ENCODE measurements at regions not wholly inside any gene's neighbourhood (a gene's known extent, or its start where the extent isn't known, plus 50 kb on each side); places are given as distances from the start of the nearest gene placed in this dataset.

DNA sequence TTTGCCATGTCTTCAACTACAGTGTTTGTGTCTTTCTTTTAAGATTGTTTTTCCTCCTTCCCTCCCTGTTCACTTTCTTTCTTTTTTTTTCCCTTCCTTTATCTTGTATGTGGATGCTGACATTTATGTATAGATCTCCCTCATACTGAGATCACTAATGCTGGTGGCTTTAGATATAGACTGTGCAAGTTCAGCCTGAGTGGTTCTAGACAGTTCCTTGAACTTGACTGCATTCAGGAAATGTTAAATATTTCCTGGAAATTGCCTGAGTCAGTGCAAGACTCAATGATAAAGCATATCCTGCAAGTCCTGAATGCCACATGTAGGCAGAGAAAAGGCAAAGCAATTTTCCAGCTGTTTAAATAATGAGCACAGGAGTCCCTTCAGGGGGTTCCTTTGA lies 182.5 kb upstream of the NR3C1 start:
- H3K27me3 ChIP-seq = no peaks in the 10 kb centered on the region
- no peaks in the 10 kb centered on the region for H3K36me3 ChIP-seq
- intact Hi-C loops (cut with DNase I) = no loop called here

DNA sequence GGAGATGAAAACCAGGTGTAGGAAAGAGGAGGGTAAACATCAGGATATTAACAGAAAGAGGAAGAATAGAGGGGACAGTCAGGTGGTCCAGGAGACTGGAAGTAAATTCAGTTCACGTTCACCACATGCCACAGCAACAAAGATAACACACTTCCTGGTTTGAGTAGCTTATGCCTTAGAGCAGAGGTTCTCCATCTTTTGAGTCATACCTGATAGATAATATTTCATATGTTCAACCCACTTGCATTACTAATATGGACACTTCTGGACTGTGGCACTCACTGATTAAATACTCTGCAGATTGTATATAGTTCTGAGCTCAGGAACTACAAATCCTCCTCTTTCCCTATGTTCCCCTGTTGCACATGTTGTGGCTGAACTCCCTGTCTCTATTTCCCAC lies 179.9 kb upstream of the NR3C1 start:
- H3K4me1 ChIP-seq = peaks cover 4 to 12% of the 10 kb centered on the region in 2 donors
- H3K9me3 ChIP-seq = no peaks in the 10 kb centered on the region
- no peaks in the 10 kb centered on the region for H3K27me3 ChIP-seq
- intact Hi-C loops (cut with DNase I) = no loop called here
- no peak for DNase-seq (ENCODE audit: low spot score in 2 of 2)
- H3K27ac ChIP-seq = no peak overlapping the region
- H3K36me3 ChIP-seq = no peaks in the 10 kb centered on the region
- no peak overlapping the region for H3K4me3 ChIP-seq
- TF ChIP-seq, protein P1, sequence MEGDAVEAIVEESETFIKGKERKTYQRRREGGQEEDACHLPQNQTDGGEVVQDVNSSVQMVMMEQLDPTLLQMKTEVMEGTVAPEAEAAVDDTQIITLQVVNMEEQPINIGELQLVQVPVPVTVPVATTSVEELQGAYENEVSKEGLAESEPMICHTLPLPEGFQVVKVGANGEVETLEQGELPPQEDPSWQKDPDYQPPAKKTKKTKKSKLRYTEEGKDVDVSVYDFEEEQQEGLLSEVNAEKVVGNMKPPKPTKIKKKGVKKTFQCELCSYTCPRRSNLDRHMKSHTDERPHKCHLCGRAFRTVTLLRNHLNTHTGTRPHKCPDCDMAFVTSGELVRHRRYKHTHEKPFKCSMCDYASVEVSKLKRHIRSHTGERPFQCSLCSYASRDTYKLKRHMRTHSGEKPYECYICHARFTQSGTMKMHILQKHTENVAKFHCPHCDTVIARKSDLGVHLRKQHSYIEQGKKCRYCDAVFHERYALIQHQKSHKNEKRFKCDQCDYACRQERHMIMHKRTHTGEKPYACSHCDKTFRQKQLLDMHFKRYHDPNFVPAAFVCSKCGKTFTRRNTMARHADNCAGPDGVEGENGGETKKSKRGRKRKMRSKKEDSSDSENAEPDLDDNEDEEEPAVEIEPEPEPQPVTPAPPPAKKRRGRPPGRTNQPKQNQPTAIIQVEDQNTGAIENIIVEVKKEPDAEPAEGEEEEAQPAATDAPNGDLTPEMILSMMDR (IDR thresholded peaks at IDR 0.05) = no peak

More for the DNA sequence above, 182.5 kb upstream of the NR3C1 start:
- DNase-seq (ENCODE audit: low spot score in 2 of 2) = no peak
- TF ChIP-seq, protein P1 (IDR thresholded peaks at IDR 0.05) = no peak
- Histone ChIP-seq H3K27ac (no peak overlapping the region), H3K4me1 (peaks cover 4 to 12% of the 10 kb centered on the region in 2 donors), H3K4me3 (no peak overlapping the region), H3K9me3 (no peaks in the 10 kb centered on the region)

DNA sequence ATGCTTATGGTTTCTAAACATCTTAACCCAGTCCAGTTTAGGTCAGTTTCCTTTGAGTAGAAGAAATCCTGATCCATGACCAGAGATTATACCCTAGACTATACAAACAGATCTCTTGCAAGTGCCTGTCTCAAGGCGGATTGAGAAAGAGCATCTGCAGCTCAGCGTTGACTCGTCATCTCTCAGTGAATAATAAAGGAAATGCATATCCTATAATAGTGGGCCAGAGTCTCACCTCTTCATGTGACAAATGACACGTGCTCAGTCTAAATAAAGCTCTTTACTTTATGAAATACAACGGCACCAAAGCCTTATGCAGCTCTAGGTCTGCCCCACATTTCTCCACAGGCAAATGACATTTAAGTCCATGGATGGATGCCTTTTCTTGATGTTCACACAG lies 179.4 kb upstream of the NR3C1 start:
- Histone ChIP-seq H3K4me3 (no peak overlapping the region), H3K9me3 (no peaks in the 10 kb centered on the region), H3K4me1 (peaks cover 4 to 12% of the 10 kb centered on the region in 2 donors), H3K36me3 (no peaks in the 10 kb centered on the region), H3K27me3 (no peaks in the 10 kb centered on the region), H3K27ac (no peak overlapping the region)
- DNase-seq (ENCODE audit: low spot score in 2 of 2) = no peak
- intact Hi-C loops (cut with DNase I) = no loop called here
- TF ChIP-seq, protein P1 (IDR thresholded peaks at IDR 0.05) = no peak

DNA sequence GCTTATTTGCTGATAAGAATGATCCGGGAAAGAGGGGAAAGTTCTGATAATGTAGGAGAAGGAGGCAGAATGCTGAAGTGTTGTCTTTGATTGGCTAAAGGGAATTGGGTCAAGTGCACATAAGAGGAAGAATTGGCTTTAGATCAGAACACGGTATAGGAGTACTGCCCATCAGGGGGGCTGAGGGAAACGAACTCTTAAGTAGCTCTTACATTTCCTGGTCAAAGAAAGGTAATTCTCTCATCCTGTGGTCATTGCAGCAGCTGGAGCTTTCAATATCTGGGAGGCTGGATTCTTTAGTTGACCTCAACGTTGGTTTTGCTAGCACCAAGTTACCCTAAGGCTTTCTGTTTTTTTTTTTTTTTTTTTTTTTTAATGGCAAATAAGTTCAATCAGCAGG lies 178.7 kb upstream of the NR3C1 start:
- TF ChIP-seq, protein P1 (IDR thresholded peaks at IDR 0.05) = no peak
- Histone ChIP-seq H3K27me3 (no peaks in the 10 kb centered on the region), H3K4me1 (peaks cover 3 to 8% of the 10 kb centered on the region in 2 donors), H3K9me3 (no peaks in the 10 kb centered on the region), H3K4me3 (no peak overlapping the region), H3K36me3 (no peaks in the 10 kb centered on the region), H3K27ac (no peak overlapping the region)
- intact Hi-C loops (cut with DNase I) = no loop called here
- no peak for DNase-seq (ENCODE audit: low spot score in 2 of 2)

DNA sequence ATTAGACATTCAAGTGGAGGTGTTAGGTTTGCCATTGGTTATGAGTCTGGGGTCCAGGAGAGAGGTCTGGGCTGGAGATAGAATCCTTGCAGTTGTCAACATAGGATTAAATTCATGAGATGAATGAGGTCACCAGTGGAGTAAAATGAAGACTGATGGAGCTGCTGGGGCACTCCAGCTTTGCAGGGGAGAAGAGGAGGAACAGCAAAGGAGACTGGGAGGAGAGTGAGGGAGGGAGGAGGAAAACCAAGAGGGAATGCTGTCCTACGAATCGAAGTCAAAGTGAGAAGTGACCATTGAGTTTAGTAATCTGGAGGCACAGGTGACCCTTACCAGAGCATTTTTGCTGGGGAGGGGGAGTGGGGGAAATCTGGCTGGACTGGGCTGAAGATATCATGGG lies 178.2 kb upstream of the NR3C1 start:
- Histone ChIP-seq H3K9me3 (no peaks in the 10 kb centered on the region), H3K4me1 (peaks cover 0 to 6% of the 10 kb centered on the region in 2 donors), H3K27me3 (no peaks in the 10 kb centered on the region), H3K36me3 (no peaks in the 10 kb centered on the region), H3K4me3 (no peak overlapping the region), H3K27ac (no peak overlapping the region)
- intact Hi-C loops (cut with DNase I) = no loop called here
- no peak for DNase-seq (ENCODE audit: low spot score in 2 of 2)
- TF ChIP-seq, protein P1 (IDR thresholded peaks at IDR 0.05) = no peak

DNA sequence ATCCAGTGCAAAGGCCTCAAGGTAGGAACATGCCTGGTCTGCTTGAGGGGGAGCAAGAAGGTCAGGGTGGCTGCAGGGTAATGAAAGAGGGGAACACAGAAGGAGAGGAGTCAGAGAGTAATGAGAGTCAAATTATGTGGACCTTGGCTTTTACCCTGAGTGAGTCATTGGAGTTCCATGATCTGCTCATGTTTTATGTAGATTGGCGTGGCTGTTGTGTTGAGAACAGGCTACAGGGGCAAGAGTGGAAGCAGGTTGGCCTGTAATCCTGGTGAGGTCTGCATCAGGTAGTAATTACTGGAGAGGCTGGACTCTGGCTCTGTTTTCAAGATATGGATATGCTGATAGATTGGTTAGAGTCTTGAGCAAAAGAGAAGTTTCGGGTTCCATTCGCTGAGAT lies 177.7 kb upstream of the NR3C1 start:
- Histone ChIP-seq H3K36me3 (no peaks in the 10 kb centered on the region), H3K9me3 (no peaks in the 10 kb centered on the region), H3K4me3 (no peak overlapping the region), H3K27ac (no peak overlapping the region), H3K4me1 (peaks cover 0 to 6% of the 10 kb centered on the region in 2 donors), H3K27me3 (no peaks in the 10 kb centered on the region)
- intact Hi-C loops (cut with DNase I) = no loop called here
- DNase-seq (ENCODE audit: low spot score in 2 of 2) = no peak
- TF ChIP-seq, protein P1 (IDR thresholded peaks at IDR 0.05) = no peak

Measured in ascending aorta (tissue), 2 donors.